SH-SY5Y (cell line): ENCODE measurements at regions not wholly inside any gene's neighbourhood (a gene's known extent, or its start where the extent isn't known, plus 50 kb on each side); places are given as distances from the start of the nearest gene placed in this dataset.

ENCODE experiments used
- GATA2 ChIP-seq: IDR thresholded peaks from 2 replicates; pipeline ENCODE4 v1.6.1; 2011; ENCODE audit warnings: mild to moderate bottlenecking, low read depth, low read length
- GATA3 ChIP-seq: IDR thresholded peaks from 2 replicates; pipeline ENCODE4 v1.6.1; 2011; ENCODE audit warnings: low read depth, mild to moderate bottlenecking, low read length, moderate library complexity

- no peak for TF ChIP-seq GATA2
- TF ChIP-seq GATA3: no peak
These were observed 172.8 kb upstream of the NAV2 start for GRCh38 chr11:19539861-19540260.
